GM12865 (cell line): ENCODE measurements at regions not wholly inside any gene's neighbourhood (a gene's known extent, or its start where the extent isn't known, plus 50 kb on each side); places are given as distances from the start of the nearest gene placed in this dataset.

Source experiments
- DNase-seq: peaks from one replicate; pipeline ENCODE4 v3.0.0; 2010; ENCODE audit warnings: low read depth
- H3K4me3 ChIP-seq: 2 replicates; pipeline ENCODE4 v1.5.1; 2011; ENCODE audit warnings: mild to moderate bottlenecking, low read depth, low read length, control low read depth
- CTCF ChIP-seq: IDR thresholded peaks from 2 replicates; pipeline ENCODE4 v1.5.1; 2011; ENCODE audit warnings: low read length, control low read depth, low read depth, inconsistent platforms; ENCODE audit not compliant: insufficient read depth; ENCODE audit errors: missing control alignments

- no peak overlapping the region for H3K4me3 ChIP-seq
- DNase-seq = no peak
- TF ChIP-seq CTCF = no peak
Measured at GRCh38 chr9:87178302-87178701, 231.0 kb upstream of the GAS1 start.

- TF ChIP-seq CTCF = no peak
- H3K4me3 ChIP-seq = no peak overlapping the region
- peak; percentile 34 for DNase-seq
Measured at GRCh38 chr9:87179553-87180340, 232.4 kb upstream of the GAS1 start.

GRCh38 chr9:87180361-87180760 lies 233.1 kb upstream of the GAS1 start:
- no peak for TF ChIP-seq CTCF
- DNase-seq = no peak
- H3K4me3 ChIP-seq = no peak overlapping the region

- no peak for DNase-seq
- no peak for TF ChIP-seq CTCF
- no peak overlapping the region for H3K4me3 ChIP-seq
Measured at GRCh38 chr9:87180841-87181240, 233.5 kb upstream of the GAS1 start.

- no peak for TF ChIP-seq CTCF
- DNase-seq = peak; percentile 70
- H3K4me3 ChIP-seq = no peak overlapping the region
Measured at GRCh38 chr9:87181670-87182069, 234.4 kb upstream of the GAS1 start.

GRCh38 chr9:87184956-87185642 lies 237.8 kb upstream of the GAS1 start:
- H3K4me3 ChIP-seq = no peak overlapping the region
- no peak for TF ChIP-seq CTCF
- no peak for DNase-seq

- no peak overlapping the region for H3K4me3 ChIP-seq
- no peak for TF ChIP-seq CTCF
- DNase-seq = no peak
Measured at GRCh38 chr9:87187656-87188055, 240.3 kb upstream of the GAS1 start.
